ENCODE measurements at regions not wholly inside any gene's neighbourhood (a gene's known extent, or its start where the extent isn't known, plus 50 kb on each side); places are given as distances from the start of the nearest gene placed in this dataset.

DNA sequence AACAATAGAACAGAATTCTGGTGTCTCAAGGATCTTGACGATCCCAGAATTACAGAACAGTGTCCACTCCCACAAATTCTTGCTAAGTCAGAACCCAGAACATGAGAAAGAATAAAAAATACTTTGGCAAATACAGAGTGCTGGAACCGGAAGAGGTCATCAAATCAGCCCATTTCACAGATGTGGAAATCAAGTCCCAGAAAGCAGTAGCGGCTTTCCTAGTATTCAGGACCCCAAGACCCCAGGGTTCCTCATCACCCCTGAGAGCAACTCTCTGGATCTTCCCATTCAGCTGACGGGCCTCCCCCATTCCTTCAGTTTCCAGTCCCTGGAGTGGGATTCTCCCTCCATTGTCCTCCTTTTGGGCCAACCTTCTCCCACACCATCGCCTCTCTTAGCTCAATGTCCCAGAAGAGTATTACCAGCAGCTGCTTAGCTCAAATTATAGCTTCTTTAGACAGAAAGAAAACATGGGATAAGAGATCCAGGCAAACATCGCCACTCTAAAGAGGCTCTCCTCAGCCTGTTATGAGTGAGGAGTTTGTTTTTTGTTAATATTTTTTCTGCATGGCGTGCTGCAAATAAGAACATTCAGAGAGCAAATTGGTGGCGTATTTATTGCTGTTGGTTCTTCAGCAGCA is 268.3 kb downstream of the MN1 start:
- 93% methylated on average over 8 of the region's 8 CpGs for WGBS
- Histone ChIP-seq H3K9me3 (ENCODE audit: control insufficient read depth in 2 of 2, insufficient read depth in 1 of 2, low read length in 1 of 2) (no peaks in the 10 kb centered on the region), H3K27ac (ENCODE audit: low read depth in 1 of 2, low read length in 1 of 2) (no peak overlapping the region), H3K27me3 (ENCODE audit: control insufficient read depth in 2 of 2, insufficient read depth in 1 of 2, low read length in 1 of 2) (peaks cover 0 to 2% of the 10 kb centered on the region in 2 donors), H3K4me1 (ENCODE audit: control insufficient read depth in 2 of 2, insufficient read depth in 2 of 2, low read length in 2 of 2) (no peaks in the 10 kb centered on the region), H3K36me3 (ENCODE audit: control insufficient read depth in 2 of 2, insufficient read depth in 2 of 2, low read length in 1 of 2) (no peaks in the 10 kb centered on the region), H3K4me3 (ENCODE audit: low read length in 2 of 2) (no peak overlapping the region)
- no peak for DNase-seq (ENCODE audit: low read depth in 6 of 9, low spot score in 9 of 9)

DNA sequence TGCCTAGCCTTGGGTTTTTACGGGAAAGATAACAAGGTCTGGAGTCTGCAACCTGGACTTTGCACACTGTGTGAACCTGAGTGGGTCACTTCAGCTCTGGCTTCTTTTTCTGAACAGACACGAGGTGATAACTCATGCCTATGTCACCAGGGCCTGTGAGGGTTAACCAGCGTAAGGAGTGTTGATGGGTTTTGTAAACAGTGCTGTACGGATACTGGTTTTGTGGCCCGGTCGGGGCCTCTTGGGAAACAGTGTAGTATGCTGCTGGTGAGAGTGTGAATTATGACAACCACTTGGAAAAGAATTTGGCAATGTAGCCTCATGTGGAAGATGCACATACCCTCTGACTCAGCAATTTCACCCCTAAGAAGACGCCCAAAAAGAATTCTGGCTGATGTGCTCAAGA is 266.8 kb downstream of the MN1 start:
- Histone ChIP-seq H3K4me1 (ENCODE audit: control insufficient read depth in 2 of 2, insufficient read depth in 2 of 2, low read length in 2 of 2) (no peaks in the 10 kb centered on the region), H3K9me3 (ENCODE audit: control insufficient read depth in 2 of 2, insufficient read depth in 1 of 2, low read length in 1 of 2) (no peaks in the 10 kb centered on the region), H3K27me3 (ENCODE audit: control insufficient read depth in 2 of 2, insufficient read depth in 1 of 2, low read length in 1 of 2) (peaks cover 0 to 2% of the 10 kb centered on the region in 2 donors), H3K36me3 (ENCODE audit: control insufficient read depth in 2 of 2, insufficient read depth in 2 of 2, low read length in 1 of 2) (no peaks in the 10 kb centered on the region), H3K4me3 (ENCODE audit: low read length in 2 of 2) (no peak overlapping the region), H3K27ac (ENCODE audit: low read depth in 1 of 2, low read length in 1 of 2) (no peak overlapping the region)
- 89% methylated on average over 7 of the region's 7 CpGs for WGBS
- no peak for DNase-seq (ENCODE audit: low read depth in 6 of 9, low spot score in 9 of 9)

DNA sequence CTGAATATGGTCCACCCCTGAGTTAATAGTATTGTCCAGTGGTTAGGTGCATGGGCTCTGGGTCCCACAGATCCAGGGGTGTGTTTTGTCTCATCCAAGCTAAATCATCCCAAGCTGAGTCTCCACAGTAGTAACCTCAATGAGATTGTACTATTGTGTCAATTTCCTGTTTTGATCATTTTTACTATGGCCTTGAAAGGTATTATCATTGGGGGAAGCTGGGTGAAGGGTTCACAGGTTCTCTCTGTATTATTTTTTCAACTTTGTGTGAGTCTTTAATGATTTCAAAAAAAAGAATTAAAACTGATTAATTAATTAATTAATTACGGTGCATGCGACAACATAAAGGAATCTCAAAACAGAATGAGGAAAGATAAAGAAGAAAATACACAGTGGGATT is 266.1 kb downstream of the MN1 start:
- DNase-seq (ENCODE audit: low read depth in 6 of 9, low spot score in 9 of 9), result no peak
- peaks cover 0 to 2% of the 10 kb centered on the region in 2 donors for H3K27me3 ChIP-seq (ENCODE audit: control insufficient read depth in 2 of 2, insufficient read depth in 1 of 2, low read length in 1 of 2)
- H3K27ac ChIP-seq (ENCODE audit: low read depth in 1 of 2, low read length in 1 of 2), result no peak overlapping the region
- H3K4me3 ChIP-seq (ENCODE audit: low read length in 2 of 2), result no peak overlapping the region
- H3K9me3 ChIP-seq (ENCODE audit: control insufficient read depth in 2 of 2, insufficient read depth in 1 of 2, low read length in 1 of 2), result no peaks in the 10 kb centered on the region
- H3K36me3 ChIP-seq (ENCODE audit: control insufficient read depth in 2 of 2, insufficient read depth in 2 of 2, low read length in 1 of 2), result no peaks in the 10 kb centered on the region
- H3K4me1 ChIP-seq (ENCODE audit: control insufficient read depth in 2 of 2, insufficient read depth in 2 of 2, low read length in 2 of 2), result no peaks in the 10 kb centered on the region
- WGBS, result 97% methylated on average over 2 of the region's 2 CpGs

DNA sequence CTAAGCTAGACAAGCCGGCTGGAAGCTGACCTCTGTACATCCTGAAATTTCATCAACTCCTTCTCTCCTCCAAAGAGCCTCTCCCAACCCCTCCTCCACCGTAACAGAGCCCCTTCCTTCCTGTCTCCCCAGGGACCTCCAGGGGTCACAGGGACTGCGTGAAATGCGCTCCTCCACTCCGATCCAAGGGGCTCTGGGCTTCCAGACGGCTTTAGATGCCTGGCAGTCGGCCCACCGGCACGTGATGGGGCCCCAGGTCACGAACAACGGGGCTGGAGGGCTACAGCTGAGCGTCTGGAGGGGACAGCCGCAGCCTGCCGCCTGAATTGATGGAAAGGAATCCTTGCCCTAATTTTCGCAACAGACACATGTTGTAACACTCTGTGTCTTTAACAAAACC is 264.1 kb downstream of the MN1 start:
- 66% methylated on average over 15 of the region's 15 CpGs for WGBS
- H3K36me3 ChIP-seq (ENCODE audit: control insufficient read depth in 2 of 2, insufficient read depth in 2 of 2, low read length in 1 of 2), result no peaks in the 10 kb centered on the region
- no peak overlapping the region for H3K27ac ChIP-seq (ENCODE audit: low read depth in 1 of 2, low read length in 1 of 2)

DNA sequence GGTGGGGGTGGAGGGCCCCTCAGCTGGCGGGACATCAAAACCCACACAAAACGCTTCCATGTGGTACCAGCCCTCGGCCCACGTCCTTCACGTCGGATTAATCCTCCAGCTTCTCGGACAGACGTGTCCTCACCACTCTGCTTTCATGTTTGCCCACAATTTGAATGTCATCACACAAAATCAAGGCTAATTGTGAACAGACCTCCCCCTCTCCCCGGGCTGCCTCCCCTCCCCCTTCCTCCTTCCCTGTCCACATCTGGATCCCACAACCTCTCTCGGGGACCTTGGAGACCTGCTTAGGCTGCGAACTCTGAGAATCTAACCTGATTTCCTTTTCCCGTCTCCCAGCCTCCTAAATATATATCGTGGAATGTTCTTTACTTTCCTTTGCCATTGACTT is 262.9 kb downstream of the MN1 start:
- Histone ChIP-seq H3K4me1 (ENCODE audit: control insufficient read depth in 2 of 2, insufficient read depth in 2 of 2, low read length in 2 of 2) (no peaks in the 10 kb centered on the region), H3K36me3 (ENCODE audit: control insufficient read depth in 2 of 2, insufficient read depth in 2 of 2, low read length in 1 of 2) (no peaks in the 10 kb centered on the region), H3K4me3 (ENCODE audit: low read length in 2 of 2) (no peak overlapping the region), H3K9me3 (ENCODE audit: control insufficient read depth in 2 of 2, insufficient read depth in 1 of 2, low read length in 1 of 2) (no peaks in the 10 kb centered on the region), H3K27ac (ENCODE audit: low read depth in 1 of 2, low read length in 1 of 2) (no peak overlapping the region), H3K27me3 (ENCODE audit: control insufficient read depth in 2 of 2, insufficient read depth in 1 of 2, low read length in 1 of 2) (peaks cover 0 to 2% of the 10 kb centered on the region in 2 donors)
- WGBS, result 89% methylated on average over 13 of the region's 13 CpGs
- DNase-seq (ENCODE audit: low read depth in 6 of 9, low spot score in 9 of 9), result no peak

More for the DNA sequence above, 264.1 kb downstream of the MN1 start:
- Histone ChIP-seq H3K27me3 (ENCODE audit: control insufficient read depth in 2 of 2, insufficient read depth in 1 of 2, low read length in 1 of 2) (peaks cover 0 to 2% of the 10 kb centered on the region in 2 donors), H3K4me3 (ENCODE audit: low read length in 2 of 2) (no peak overlapping the region), H3K9me3 (ENCODE audit: control insufficient read depth in 2 of 2, insufficient read depth in 1 of 2, low read length in 1 of 2) (no peaks in the 10 kb centered on the region), H3K4me1 (ENCODE audit: control insufficient read depth in 2 of 2, insufficient read depth in 2 of 2, low read length in 2 of 2) (no peaks in the 10 kb centered on the region)
- no peak for DNase-seq (ENCODE audit: low read depth in 6 of 9, low spot score in 9 of 9)

DNA sequence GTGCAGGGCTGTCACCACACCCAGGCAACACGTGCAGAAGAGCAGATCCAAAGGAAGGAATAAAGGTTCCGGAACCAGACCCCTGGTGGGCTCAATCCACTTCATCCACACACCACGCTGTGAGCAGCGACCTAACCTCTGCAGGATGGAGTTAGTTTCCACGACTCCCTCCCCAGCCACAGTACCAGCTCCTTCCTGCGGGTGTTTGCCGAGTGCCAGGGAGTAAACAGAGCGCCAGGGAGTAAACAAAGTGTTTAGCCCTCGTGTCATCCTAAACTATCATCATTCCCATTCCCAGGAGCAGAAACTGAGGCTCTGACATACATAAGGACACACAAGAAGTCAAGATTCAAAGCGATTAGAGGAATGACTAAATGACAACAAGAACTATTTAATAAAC is 261.3 kb downstream of the MN1 start:
- H3K4me3 ChIP-seq (ENCODE audit: low read length in 2 of 2), result no peak overlapping the region
- H3K27ac ChIP-seq (ENCODE audit: low read depth in 1 of 2, low read length in 1 of 2), result no peak overlapping the region
- H3K4me1 ChIP-seq (ENCODE audit: control insufficient read depth in 2 of 2, insufficient read depth in 2 of 2, low read length in 2 of 2), result no peaks in the 10 kb centered on the region
- H3K9me3 ChIP-seq (ENCODE audit: control insufficient read depth in 2 of 2, insufficient read depth in 1 of 2, low read length in 1 of 2), result no peaks in the 10 kb centered on the region
- no peaks in the 10 kb centered on the region for H3K36me3 ChIP-seq (ENCODE audit: control insufficient read depth in 2 of 2, insufficient read depth in 2 of 2, low read length in 1 of 2)
- 93% methylated on average over 10 of the region's 10 CpGs for WGBS
- no peak for DNase-seq (ENCODE audit: low read depth in 6 of 9, low spot score in 9 of 9)
- H3K27me3 ChIP-seq (ENCODE audit: control insufficient read depth in 2 of 2, insufficient read depth in 1 of 2, low read length in 1 of 2), result peaks cover 0 to 2% of the 10 kb centered on the region in 2 donors

DNA sequence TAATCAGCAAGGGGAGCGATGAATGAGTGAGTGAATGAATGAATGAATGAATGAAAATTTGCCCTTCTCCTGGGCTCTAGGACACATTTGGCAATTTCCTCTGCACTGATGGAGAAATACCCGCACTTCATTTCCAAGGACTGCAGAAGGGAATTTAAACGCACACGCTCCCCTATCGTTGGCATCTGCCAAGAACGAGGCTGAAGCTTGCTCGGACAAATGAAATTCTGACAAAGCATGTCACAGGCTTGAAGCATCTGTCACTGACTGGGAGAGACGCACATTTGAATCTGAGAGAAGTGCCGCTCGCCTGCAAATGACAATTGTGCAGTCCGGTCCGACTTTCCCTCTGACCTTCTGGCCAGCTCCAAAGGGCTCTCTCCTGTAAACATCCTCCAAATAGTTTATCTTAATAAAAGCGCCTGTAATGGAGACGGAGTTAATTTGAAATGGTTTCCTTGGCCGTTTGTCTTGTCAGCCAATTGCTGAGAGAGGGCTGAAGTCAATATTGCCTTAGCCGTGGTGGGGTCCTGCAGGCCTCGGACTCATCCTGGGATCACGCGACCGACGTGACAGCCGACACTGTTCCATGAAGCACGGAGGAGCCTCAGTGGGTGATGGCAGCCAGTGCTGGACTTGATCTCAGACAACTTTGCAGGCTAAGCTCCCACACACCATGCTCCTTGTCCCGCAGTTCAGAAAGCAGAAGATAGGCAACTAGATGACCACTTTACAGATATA is 260.7 kb downstream of the MN1 start:
- no peaks in the 10 kb centered on the region for H3K9me3 ChIP-seq (ENCODE audit: control insufficient read depth in 2 of 2, insufficient read depth in 1 of 2, low read length in 1 of 2)
- no peak overlapping the region for H3K27ac ChIP-seq (ENCODE audit: low read depth in 1 of 2, low read length in 1 of 2)
- H3K27me3 ChIP-seq (ENCODE audit: control insufficient read depth in 2 of 2, insufficient read depth in 1 of 2, low read length in 1 of 2), result peaks cover 0 to 2% of the 10 kb centered on the region in 2 donors
- DNase-seq (ENCODE audit: low read depth in 6 of 9, low spot score in 9 of 9), result no peak
- H3K4me3 ChIP-seq (ENCODE audit: low read length in 2 of 2), result no peak overlapping the region
- 93% methylated on average over 24 of the region's 24 CpGs for WGBS
- H3K4me1 ChIP-seq (ENCODE audit: control insufficient read depth in 2 of 2, insufficient read depth in 2 of 2, low read length in 2 of 2), result no peaks in the 10 kb centered on the region
- no peaks in the 10 kb centered on the region for H3K36me3 ChIP-seq (ENCODE audit: control insufficient read depth in 2 of 2, insufficient read depth in 2 of 2, low read length in 1 of 2)

DNA sequence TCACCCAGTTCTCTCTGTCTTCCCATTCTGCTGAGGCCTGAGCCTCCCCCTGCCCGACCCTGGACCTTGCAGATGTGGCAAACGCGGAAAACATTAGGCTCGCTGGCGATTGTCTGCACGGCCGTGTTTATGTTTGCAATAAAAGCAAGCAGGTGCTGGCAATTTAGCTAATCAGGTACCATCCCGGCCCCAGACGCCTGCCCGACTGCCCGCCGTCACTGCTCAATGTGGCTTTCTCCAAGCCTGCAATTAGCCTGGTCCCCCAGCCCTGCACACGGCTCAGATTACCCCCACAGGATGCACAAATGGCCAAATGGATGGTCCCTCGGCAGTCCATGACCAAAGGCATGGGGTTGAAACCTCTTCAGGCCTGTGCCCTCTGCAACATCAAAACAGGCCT is 259.7 kb downstream of the MN1 start:
- DNase-seq (ENCODE audit: low read depth in 6 of 9, low spot score in 9 of 9), result no peak
- H3K27me3 ChIP-seq (ENCODE audit: control insufficient read depth in 2 of 2, insufficient read depth in 1 of 2, low read length in 1 of 2), result peaks cover 0 to 2% of the 10 kb centered on the region in 2 donors
- H3K36me3 ChIP-seq (ENCODE audit: control insufficient read depth in 2 of 2, insufficient read depth in 2 of 2, low read length in 1 of 2), result no peaks in the 10 kb centered on the region
- no peak overlapping the region for H3K4me3 ChIP-seq (ENCODE audit: low read length in 2 of 2)
- H3K27ac ChIP-seq (ENCODE audit: low read depth in 1 of 2, low read length in 1 of 2), result no peak overlapping the region
- no peaks in the 10 kb centered on the region for H3K4me1 ChIP-seq (ENCODE audit: control insufficient read depth in 2 of 2, insufficient read depth in 2 of 2, low read length in 2 of 2)
- H3K9me3 ChIP-seq (ENCODE audit: control insufficient read depth in 2 of 2, insufficient read depth in 1 of 2, low read length in 1 of 2), result no peaks in the 10 kb centered on the region
- WGBS, result 95% methylated on average over 14 of the region's 14 CpGs

DNA sequence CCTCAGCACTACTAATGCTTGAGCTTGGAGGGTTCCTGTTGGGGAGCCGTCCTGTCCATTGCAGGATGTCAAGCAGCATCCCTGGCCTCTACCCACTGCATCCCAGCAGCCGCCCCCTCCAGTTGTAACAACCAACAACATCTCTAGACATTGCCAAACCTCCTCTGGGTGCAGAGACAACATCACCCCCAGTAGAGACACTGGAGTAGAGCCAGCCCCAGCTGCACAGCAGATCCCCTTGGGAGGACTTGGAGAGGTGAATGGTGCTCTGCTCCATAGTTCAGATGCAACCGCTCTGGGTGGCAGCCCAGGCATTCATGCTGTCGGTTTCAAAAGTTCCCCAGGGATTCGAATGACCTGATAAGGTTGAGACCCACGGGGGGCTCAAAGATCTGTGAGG is 259.0 kb downstream of the MN1 start:
- no peak overlapping the region for H3K4me3 ChIP-seq (ENCODE audit: low read length in 2 of 2)
- no peaks in the 10 kb centered on the region for H3K36me3 ChIP-seq (ENCODE audit: control insufficient read depth in 2 of 2, insufficient read depth in 2 of 2, low read length in 1 of 2)
- no peak for DNase-seq (ENCODE audit: low read depth in 6 of 9, low spot score in 9 of 9)
- H3K9me3 ChIP-seq (ENCODE audit: control insufficient read depth in 2 of 2, insufficient read depth in 1 of 2, low read length in 1 of 2), result no peaks in the 10 kb centered on the region
- WGBS, result 94% methylated on average over 6 of the region's 6 CpGs
- no peak overlapping the region for H3K27ac ChIP-seq (ENCODE audit: low read depth in 1 of 2, low read length in 1 of 2)
- no peaks in the 10 kb centered on the region for H3K27me3 ChIP-seq (ENCODE audit: control insufficient read depth in 2 of 2, insufficient read depth in 1 of 2, low read length in 1 of 2)
- H3K4me1 ChIP-seq (ENCODE audit: control insufficient read depth in 2 of 2, insufficient read depth in 2 of 2, low read length in 2 of 2), result no peaks in the 10 kb centered on the region
